ENCODE measurements at regions not wholly inside any gene's neighbourhood (a gene's known extent, or its start where the extent isn't known, plus 50 kb on each side); places are given as distances from the start of the nearest gene placed in this dataset.
A peak's percentile ranks its signal among the peaks of the same experiment; 100 is the strongest.

- Histone ChIP-seq H3K27me3 (ENCODE audit: insufficient read depth) (no peaks in the 10 kb centered on the region), H3F3A (replicated peaks; ENCODE audit: low read depth) (no peaks in the 10 kb centered on the region), H3K79me2 (replicated peaks; ENCODE audit: insufficient read depth) (no peaks in the 10 kb centered on the region), H3K4me3 (no peak overlapping the region), H3K4me2 (no peak overlapping the region), H3K4me1 (ENCODE audit: insufficient read depth) (no peaks in the 10 kb centered on the region), H3K27ac (ENCODE audit: low read depth) (no peak overlapping the region), H4K20me1 (replicated peaks; ENCODE audit: insufficient read depth) (no peaks in the 10 kb centered on the region), H3K9me2 (ENCODE audit: insufficient read depth) (no peaks in the 10 kb centered on the region), H3K36me3 (ENCODE audit: insufficient read depth) (no peaks in the 10 kb centered on the region), H2AFZ (peak overlapping the region; percentile 11; the same call in 1 of the 2 replicates)
- Mint-ChIP-seq H3K36me3 (ENCODE audit: low read depth) (no peaks in the 10 kb centered on the region), H3K27me3 (ENCODE audit: insufficient read depth, low read depth, poor library complexity) (peaks cover 1% of the 10 kb centered on the region), H3K27ac (no peak overlapping the region), H3K9me3 (no peaks in the 10 kb centered on the region), H3K4me1 (no peaks in the 10 kb centered on the region), H3K4me3 (no peak overlapping the region)
- DNase-seq (ENCODE audit: low spot score) (no peak), ATAC-seq (no peak)
- TF ChIP-seq EZH2phosphoT487 (IDR thresholded peaks at IDR 0.05; ENCODE audit: unreplicated experiment) (no peak), JUNB (IDR thresholded peaks at IDR 0.05; ENCODE audit: unreplicated experiment) (no peak), ZNF331 (CRISPR knock-in tag; IDR thresholded peaks at IDR 0.05; ENCODE audit: low read depth) (no peak), REST (IDR thresholded peaks at IDR 0.05; ENCODE audit: unreplicated experiment) (no peak), ETS1 (IDR thresholded peaks at IDR 0.05) (no peak), CTCF (conservative IDR thresholded peaks at IDR 0.05; ENCODE audit: low read depth in 2 of 2) (no peak), EZH2 (IDR thresholded peaks at IDR 0.05; ENCODE audit: low read depth, unreplicated experiment) (no peak), ZNF114 (CRISPR knock-in tag; IDR thresholded peaks at IDR 0.05) (no peak), STAT1 (IDR thresholded peaks at IDR 0.05; ENCODE audit: unreplicated experiment) (no peak), POLR2AphosphoS5 (IDR thresholded peaks at IDR 0.05; ENCODE audit: low read depth) (no peak), CREB1 (CRISPR knock-in tag; IDR thresholded peaks at IDR 0.05; ENCODE audit: low read depth) (no peak), ZNF462 (CRISPR knock-in tag; IDR thresholded peaks at IDR 0.05) (no peak), NANOG (IDR thresholded peaks at IDR 0.05; ENCODE audit: borderline replicate concordance) (no peak)
These were observed 601.5 kb downstream of the UTRN start for GRCh38 chr6:144886682-144887081.

Data from GM23338 (cell line).